Tibial nerve (tissue), 4 donors: ENCODE measurements at regions not wholly inside any gene's neighbourhood (a gene's known extent, or its start where the extent isn't known, plus 50 kb on each side); places are given as distances from the start of the nearest gene placed in this dataset.

Experiments used
- CTCF ChIP-seq, 5 experiments: fragments of 200-600 bp in 3 of 5; fragments of 450-650 bp in 2 of 5; sonication (generic) in 3 of 5; IDR thresholded peaks; one replicate each; pipeline ENCODE4 v1.5.1; 2016 to 2019; ENCODE audit warnings: antibody characterized with exemption in 5 of 5, mild to moderate bottlenecking in 3 of 5, moderate library complexity in 2 of 5
- EP300 ChIP-seq, 2 donors: sonication (generic); formaldehyde crosslinking; IDR thresholded peaks; one replicate each; pipeline ENCODE4 v1.6.1; 2017; ENCODE audit warnings: antibody characterized with exemption in 2 of 2, mild to moderate bottlenecking in 1 of 2

- TF ChIP-seq CTCF (IDR thresholded peaks at IDR 0.05) (no peak), EP300 (IDR thresholded peaks at IDR 0.05) (no peak)
These were observed 350.4 kb upstream of the FSIP2 start for GRCh38 chr2:185388226-185388625.
